GM19043 (cell line): ENCODE measurements at regions not wholly inside any gene's neighbourhood (a gene's known extent, or its start where the extent isn't known, plus 50 kb on each side); places are given as distances from the start of the nearest gene placed in this dataset.
A peak's percentile ranks its signal among the peaks of the same experiment; 100 is the strongest.
"Not testable (repeated sequence)": the region's sequence is repeated elsewhere in the genome, so short reads cannot be mapped to it uniquely, and the experiment has no call there.

Source experiments
- ATAC-seq: cut with Tn5 transposase; IDR thresholded peaks from one replicate; pipeline ENCODE4 v1.9.1; 2021; ENCODE audit warnings: low read depth; ENCODE audit not compliant: unreplicated experiment

DNA sequence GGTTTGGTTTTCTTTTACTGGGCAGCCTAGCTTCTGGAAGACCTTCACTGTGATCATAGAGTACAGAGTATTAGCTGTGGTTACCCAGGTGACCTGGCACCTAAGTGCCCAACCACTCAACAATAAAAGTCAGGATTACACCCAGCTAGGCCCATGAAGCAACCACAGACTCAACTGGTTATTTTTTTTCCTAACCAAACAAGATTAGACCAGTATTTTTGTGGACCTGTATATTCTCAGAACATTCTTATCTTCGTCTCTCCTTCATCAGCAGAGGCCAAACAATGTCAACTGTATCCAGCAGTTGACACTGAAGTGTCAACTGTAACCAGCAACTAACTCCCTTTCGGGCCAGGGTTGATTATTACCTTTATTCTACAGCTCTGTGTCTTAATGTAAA is 289.2 kb upstream of the SLC39A10 start:
- no peak for ATAC-seq

DNA sequence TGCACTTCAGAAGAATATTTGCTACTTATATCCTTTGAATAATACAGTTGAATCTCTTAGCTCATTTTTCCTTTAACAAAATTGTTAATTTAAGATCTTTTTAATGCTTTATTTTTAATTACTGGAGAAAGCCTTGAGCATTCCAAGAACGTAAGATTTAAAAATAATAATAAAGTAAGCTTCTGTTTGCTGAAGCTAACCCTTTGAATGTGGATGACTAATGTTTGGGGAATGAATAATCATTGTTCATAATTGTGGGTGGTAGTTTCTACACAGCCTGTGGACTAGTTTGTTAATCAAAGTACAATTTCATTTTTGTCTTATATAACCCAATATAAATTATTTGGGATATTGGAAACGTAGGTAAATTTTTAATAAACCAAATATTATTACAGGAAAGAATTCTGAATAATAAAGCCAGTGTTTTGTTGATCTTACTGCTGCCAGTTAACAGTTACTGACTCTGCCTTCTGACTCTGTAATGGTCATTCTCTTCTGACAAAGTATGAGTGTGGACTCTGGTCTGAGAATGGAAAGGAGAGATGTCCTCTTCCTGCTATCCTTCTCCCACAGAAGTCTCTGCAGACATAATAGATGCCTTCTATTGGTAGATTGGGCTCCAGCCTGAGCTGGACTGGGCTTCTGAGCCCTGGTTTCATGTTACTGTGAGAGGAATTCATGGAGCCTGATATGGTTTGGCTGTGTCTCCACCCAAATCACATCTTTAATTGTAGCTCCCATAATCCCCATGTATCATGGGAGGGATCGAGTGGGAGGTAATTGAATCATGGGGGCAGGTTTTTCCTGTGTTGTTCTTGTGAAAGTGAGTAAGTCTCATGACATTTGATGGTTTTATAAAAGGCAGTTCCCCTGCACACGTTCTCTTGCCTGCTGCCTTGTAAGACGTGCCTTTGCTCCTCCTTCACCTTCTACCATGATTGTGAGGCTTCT is 292.7 kb upstream of the SLC39A10 start:
- no peak for ATAC-seq

DNA sequence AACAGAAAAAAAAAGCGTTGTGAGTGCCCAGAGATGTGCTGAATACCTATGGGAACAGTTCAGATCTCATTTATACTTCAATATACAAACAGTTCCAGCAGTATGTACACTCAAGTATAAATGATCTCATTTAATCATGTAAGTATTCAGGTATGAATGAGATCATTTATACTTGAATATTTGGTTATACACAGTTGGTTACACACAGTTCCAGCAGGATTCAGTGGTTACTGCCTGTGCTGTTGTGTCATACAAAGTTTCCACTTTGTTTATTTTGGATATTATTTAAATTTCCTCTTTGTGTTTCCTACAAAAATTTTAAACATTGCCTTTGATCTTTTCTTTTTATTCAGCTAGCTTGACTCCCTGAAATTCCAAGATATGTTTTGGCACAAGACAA is 293.5 kb upstream of the SLC39A10 start:
- no peak for ATAC-seq

DNA sequence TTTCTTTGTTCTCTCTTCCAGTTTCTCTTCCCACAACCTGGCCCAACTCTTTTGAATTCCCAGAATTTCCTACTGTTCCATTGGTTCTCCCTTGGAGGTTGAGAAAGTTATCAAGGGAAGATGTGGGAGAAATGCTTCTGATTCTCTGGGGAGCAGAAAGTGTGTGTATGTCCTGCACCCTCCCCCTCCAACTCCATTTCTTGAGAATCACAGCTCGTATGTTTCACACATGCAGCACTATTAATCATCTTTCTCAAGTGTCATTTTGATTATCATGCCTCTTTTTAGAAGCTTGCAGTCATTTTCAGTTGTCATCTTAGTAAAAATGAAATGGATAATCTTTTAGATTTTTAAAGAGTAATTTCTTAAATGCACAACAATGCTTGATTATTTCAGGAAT is 296.8 kb upstream of the SLC39A10 start:
- ATAC-seq = no peak

DNA sequence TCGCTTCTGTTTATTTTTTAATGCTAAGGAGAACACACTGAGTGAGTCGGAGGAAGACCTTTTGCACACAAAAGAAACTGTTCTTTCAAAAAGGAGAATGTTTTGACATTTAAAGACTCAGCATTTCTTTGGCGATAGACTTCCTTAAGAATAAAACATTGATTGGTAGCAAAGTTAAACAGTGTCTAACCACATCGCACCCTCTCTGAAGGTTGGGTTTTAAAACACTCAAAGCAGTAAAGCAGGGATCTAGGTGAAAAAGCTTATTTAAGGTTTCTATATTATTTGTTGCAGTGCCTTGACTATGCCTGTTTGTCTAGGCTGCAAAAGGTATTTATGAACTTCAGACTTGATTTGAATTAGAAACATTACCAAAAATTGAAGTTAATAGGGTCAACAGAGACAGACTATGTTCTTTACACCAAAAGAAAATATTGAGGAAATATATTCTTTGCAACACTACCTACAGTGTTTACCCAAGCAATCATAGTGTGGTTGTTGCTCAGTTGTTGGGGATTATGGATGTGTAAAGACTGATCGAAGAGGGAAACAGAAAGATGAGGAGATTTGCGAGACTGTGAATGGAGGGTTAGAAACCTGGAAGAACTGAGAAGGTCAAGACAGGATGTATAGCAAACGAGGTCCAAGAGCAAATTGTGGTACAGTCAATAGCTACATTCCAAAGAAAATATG is 297.8 kb upstream of the SLC39A10 start:
- no peak for ATAC-seq

DNA sequence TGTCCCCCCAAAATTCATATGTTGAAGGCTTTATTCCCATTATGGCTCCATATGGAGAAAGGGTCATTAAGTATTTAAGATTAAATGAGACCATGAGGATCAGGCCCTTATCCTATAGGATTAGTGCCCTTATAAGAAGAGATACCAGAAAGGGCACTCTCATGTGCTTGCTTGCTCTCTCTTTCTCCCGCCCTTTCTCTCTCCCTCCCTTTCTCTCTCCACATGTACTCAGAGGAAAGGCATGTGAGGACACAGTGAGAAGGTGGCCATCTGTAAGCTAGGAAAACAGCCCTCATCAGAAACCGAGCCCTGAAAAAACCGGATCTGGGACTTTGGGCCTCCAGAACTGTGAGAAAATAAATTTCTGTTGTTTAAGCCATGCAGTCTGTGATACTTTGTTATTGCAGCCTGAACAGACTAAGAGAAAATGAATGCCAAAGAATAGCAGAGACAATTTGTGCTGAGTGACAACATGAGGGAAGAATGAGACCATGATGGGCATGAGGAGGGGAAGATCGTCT is 300.0 kb upstream of the SLC39A10 start:
- no peak for ATAC-seq

DNA sequence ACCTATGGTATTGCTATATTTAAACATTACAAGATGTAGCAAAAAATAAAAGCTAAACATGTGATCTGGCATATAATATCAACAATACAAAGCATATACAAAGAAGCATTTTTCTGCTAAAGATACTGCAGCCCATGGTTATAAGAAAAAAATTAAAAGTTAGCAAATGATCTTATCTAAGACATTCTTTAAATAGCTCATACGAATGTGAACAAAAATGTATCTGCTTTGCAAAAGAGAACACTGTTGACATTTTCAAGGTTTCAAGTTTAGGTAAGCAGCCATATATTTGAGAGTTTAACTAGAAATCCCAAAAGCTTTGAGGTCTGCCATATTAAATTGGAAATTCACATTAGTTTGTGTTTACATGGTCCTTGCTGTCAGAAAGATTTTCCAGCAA is 301.0 kb upstream of the SLC39A10 start:
- ATAC-seq = no peak

DNA sequence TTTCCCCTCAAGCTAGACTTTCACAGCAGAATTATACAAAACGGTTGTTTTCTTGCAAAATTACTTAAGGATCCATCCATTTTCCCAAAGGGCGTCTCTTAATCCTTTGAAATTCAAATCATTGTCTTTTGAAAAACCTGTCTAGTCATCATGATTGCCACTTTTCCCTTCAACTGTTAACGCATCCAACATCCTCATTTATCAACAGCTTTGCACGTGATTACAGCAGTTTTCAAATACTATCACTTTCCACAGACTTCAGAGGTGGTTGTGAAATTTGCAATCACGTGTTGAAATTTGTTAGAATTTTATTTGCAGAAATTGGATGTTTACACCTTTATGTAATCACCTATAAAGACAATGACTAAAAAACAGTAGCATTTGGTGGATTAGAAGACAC is 304.4 kb upstream of the SLC39A10 start:
- ATAC-seq = no peak

DNA sequence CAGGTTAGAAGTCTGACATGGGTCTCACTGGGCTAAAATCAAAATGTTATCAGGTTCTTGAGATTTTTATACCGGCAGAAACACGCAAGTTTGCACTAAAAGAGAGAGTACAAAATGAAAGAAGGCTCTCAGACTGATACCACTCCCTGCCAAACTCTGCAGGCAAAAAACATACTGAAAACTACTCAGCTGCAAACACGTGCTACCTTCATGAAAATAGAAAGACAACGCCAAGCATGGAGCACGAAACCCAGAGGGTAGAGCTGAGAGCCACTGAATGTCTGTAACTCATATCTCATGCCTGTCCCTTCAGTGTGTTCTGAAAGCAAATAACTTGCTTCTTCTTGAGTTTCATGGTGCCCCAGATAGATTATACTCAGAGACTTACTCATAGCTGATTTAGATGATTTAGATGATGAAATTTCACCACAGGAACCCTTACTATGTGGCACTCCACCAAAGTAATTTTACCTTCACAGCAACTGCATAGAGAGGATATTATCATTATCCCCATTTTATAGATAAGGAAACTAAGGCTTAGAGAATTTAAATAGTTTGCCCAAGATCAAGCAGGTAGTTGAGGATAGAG is 313.0 kb upstream of the SLC39A10 start:
- ATAC-seq = peak; percentile 5

DNA sequence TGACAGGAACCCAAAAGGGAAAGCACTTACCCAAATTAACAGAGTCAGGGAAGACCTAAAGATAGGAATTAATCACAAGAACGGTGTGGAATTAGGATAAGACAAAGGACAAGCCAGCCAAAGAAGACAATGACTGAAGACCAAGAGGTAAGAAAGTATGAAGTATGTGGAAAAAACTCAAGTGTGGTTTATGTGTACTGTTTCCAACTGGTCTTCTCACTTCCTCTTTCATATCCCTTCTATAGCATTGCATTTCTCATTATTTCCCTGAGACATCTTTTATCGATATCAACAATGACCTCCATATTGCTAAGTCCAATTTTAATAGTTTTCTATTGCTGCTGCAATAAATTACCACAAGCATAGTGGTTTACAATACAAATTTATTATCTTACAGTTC is 313.5 kb upstream of the SLC39A10 start:
- peak; percentile 56 for ATAC-seq

DNA sequence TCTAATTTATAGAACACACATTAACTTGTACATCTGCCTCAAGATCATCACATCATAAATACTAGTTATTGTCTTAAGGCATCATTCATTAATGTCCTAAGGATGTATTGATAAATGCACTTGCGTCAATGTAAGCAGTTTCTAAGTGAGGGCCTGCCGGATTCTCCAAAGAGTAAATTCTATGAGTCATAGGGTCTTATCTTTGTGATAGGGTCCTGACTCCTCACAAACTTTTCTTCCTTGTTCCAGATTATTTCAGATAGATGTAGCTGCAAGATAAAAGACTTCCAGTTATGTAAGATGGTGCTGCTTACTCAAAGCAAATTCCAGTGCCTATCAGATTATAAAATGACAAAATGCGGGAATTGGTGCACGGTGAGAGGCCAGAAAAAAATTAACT is 315.0 kb upstream of the SLC39A10 start:
- no peak for ATAC-seq

DNA sequence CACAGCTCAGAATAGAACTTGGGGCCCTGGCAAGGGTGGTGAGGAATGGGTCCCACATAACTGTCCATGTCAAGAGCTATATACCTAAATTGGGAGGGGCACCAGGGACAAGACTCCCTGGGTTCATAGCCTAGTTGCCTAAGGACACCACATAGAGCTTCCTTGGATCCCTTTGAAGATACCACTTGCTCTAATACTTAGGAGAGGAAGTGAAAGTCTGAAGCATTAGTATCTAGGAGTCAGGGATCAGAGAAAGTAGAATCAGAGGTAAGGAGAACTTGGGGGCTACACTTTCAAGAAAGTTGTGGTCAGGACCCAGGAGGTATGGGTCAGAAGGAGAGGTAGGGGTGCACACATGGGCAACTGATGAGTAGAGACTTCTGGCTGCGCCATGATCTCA is 318.2 kb upstream of the SLC39A10 start:
- ATAC-seq = no peak

DNA sequence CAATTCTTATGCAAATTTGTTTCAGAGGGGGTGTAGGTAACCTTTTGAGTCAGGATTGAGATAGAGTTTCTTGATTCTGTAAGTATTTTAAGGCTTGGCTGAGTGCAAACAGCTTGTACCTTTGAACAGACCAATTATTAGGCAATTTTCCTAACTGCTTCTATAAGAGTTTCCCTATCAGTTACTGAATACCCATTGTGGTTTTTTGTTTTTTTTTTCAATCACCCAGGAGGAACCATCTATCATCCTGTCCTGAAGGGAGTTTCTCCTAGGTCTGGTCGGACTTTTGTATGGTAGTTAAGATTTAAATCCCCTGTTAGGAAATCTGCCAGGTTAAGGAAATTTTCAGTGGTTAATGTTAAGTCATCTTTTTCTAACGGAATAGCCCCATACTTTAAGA is 319.4 kb upstream of the SLC39A10 start:
- ATAC-seq = no peak

DNA sequence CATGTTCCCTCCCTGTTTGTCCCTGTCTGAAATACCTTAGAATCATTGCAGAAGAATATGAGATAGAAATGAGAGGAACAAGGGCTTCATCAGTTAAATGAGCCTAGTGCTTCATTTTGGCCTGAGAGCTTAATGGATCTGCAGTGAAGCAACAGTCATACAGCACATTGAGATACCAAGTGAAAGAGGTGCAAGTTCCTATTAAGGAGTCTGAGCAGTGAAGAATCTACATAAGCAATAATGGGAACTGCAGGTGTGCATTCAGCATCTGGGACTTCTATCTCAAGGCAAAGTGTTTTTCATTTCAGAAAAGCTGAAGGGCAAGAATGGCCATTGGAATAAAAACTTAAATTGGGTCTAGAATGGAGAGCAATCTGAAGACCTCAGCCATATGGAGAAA is 323.2 kb upstream of the SLC39A10 start:
- ATAC-seq = no peak

DNA sequence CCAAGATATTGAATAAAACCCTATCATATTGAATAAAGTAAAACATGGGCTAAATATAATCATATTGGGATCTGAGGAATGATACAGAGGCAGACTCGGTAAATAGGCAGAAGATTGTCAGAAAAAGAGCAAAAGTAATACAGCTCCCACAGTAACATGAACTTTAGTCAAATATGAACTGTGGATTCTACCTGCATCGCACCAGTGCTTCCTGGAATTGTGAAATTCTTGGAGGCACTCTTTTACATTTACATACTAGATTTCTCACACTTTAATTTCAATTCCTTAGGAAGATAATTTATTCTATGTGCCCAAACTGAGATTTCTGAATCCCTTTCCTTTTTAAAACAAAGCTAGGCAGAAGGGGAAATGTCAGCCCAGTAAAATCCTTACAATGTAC is 325.1 kb upstream of the SLC39A10 start:
- no peak for ATAC-seq

DNA sequence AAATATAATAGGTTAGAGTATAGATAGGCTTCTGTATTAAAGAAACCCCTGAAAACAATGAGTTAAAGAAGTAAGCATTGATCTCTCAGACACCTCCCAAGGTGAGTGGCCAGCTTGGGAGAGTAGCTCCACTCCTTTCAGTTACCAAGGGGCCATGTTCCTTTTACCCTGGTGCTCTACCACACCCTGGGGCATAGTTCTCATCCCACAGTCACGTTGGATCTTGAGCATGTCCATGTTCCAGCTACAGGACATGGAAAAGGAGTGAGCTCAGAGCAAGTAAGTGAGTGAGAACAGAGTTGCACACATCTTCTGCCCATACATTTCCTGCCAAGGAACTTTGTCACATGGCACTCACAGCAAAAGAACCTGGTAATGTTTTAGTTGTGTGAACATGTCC is 325.9 kb upstream of the SLC39A10 start:
- no peak for ATAC-seq

DNA sequence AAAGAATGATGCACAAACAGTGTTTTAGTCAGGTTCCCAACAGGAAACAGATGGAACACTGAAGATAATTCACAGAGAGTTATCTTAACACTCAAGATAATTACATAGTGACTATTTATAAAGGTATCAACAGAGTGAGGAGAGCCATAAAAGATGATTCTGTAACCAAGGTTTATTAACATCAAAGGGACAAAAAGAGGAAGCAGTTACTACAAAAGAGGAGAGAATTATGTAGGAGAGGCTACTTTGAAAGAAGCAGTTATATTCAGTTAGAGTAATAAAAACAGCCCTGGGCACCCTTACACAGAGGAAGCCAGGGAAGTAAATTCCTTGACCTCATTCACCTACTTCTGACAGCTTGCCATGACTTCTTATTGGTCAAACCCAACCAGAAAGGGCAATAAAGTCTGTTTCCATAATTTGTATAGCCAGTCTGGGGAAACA is 326.5 kb upstream of the SLC39A10 start:
- no peak for ATAC-seq

DNA sequence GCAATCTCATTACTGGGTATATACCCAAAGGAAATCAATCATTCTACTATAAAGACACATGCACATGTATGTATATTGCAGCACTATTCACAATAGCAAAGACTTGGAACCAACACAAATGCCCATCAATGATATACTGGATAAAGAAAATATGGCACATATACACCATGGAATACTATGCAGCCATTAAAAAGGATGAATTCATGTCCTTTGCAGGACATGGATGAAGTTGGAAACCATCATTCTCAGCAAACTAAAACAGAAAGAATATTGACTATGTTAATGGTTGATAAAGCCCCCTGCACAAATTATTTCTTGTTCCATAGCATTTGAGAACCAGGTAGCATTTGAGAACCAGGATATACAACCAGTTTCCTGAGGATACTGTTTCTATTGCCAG is 327.2 kb upstream of the SLC39A10 start:
- ATAC-seq = not testable (repeated sequence)

DNA sequence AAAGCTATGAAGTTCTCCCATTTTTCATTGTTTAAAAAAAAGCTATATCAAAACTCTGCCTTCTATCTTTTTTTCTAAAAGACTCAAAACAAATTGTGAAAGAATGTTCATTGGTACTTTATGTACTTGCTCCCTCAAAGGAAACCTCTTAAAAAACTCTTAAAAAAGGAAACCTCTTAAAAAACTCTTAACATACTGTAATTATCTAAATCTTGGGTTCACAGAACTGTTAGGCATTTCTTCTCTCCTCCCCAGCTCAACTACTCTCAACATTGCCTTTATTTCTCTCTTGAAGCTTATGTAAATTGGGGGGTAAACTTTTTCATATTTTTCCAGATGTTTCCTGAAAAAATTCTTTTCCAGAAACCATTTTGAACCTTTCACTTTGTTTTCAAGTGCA is 330.5 kb upstream of the SLC39A10 start:
- ATAC-seq = no peak

DNA sequence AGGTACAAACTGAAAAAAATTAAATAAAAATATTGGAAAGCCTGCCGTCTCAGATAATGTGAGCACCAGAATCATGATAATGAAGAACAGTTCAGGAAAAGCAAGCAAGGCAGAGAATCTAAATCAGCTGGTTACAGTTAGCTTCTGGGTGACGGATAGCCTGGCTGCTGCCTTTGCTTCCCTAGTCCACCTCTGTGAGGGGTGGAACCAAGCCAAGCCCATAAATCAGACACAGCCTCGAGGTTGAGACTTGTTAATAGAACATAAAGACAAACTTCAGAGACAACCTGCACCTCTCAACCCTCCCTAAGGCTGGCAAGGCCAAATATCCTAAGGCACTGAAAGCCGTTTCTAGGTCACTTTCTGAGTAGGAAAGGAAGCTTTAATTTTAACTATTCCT is 334.7 kb upstream of the SLC39A10 start:
- ATAC-seq = no peak

DNA sequence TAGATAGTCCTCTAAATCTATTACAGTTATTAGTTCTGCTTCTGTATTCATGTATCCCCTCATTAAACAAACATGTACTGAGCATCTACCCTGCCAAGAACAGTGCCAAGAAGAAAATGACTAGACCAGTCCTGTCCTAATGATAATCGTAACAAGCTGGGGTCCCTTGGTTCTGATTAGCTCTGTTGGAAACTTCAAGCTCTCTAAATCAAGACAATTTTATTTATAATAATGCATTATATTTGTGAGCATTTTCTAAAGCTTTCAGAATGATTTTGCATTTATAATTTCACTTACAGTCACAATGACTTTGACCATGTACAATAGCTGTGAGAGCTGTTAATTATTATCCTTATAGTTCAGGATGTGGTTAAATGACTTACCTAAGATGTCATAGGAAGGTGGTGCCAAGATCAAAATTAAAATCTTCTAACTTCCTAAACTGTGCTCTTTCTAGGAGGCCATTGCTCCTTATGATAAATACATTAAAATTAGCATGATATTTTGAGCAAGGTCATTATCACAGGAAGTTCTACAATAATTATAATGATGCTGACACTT is 336.5 kb upstream of the SLC39A10 start:
- peak; percentile 85 for ATAC-seq
